HG02588 (cell line): ENCODE measurements at regions not wholly inside any gene's neighbourhood (a gene's known extent, or its start where the extent isn't known, plus 50 kb on each side); places are given as distances from the start of the nearest gene placed in this dataset.

Experiments used
- ATAC-seq: cut with Tn5 transposase; IDR thresholded peaks from one replicate; pipeline ENCODE4 v1.9.1; 2021; ENCODE audit warnings: mild to moderate bottlenecking, moderate library complexity; ENCODE audit not compliant: unreplicated experiment

GRCh38 chr18:59760212-59760611, 63.0 kb upstream of the CCBE1 start:
- no peak for ATAC-seq

DNA sequence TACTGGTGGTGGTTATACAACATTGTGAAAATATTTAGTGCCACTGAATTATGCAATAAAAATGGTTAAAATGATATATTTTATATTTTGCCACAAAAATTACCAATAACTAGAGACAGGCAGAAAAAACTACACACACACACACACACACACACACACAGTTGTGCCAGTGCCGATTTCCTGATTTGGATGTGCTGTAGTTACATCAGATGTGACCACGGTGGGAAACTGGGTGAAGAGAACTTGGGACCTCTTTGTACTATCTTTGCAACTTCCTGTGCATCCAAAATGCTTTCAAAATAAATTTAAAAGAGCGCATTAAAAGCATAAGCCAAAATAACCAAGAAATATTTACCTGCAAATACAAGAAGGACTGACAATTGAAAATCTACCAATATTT, 61.6 kb upstream of the CCBE1 start:
- ATAC-seq: no peak

DNA sequence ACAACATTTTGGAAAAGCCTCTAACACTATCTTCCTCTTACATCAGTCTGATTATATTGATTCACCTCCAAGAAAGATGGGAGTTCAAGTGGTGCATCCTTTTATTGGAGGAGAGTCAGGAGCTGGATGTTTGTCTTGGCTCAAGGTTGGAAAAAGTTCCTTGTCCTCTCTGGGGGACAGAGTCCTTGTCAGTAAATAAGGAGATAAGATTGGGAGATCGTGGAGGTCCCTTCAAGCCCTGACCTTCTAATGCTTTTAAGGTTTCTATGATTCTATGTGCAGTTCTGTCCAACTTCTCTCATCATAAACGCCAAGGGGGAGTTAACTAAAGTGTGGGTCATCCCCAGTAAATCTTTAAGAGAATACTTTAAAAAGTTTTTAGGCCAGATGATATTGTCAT, 60.9 kb upstream of the CCBE1 start:
- ATAC-seq: no peak

DNA sequence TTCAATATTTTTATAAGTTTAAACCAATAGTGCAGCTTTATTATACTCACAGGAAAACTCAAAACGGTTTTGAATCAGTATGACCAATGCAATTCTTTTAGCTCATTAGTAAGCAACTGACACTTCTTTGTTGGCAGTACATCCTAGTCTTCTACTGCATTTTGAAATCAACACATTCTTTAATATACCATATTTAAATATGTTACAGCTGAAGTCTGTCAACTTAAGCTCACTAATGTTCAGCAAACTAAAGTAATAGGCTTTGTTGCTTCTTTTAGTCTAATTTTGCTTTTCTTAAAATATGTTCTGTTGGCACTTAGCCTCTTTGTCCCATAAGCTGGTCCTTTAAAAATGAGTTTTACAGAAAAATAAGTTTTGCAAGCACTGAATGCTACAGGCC, 55.4 kb upstream of the CCBE1 start:
- no peak for ATAC-seq

- no peak for ATAC-seq
Measured at GRCh38 chr18:59751186-59751585, 54.0 kb upstream of the CCBE1 start.

- ATAC-seq: no peak
Measured at GRCh38 chr18:59748628-59749360, 51.6 kb upstream of the CCBE1 start.
